ENCODE measurements at regions not wholly inside any gene's neighbourhood (a gene's known extent, or its start where the extent isn't known, plus 50 kb on each side); places are given as distances from the start of the nearest gene placed in this dataset.

GRCh38 chr9:90333226-90333625, 309.4 kb downstream of the DIRAS2 start:
- intact Hi-C loops (cut with micrococcal nuclease; ENCODE audit: unreplicated experiment) = loop anchor here (5.0 kb wide), 1 partner anchor 89 kb away; no protein-coding TSS in a partner anchor
- no peaks in the 10 kb centered on the region for H3K27me3 Mint-ChIP-seq (ENCODE audit: insufficient read depth, unreplicated experiment)
- CTCF ChIA-PET = interaction anchor here (0.6 kb wide), 2 partner anchors 15 to 618 kb away, joined by 3 read pairs; no protein-coding TSS in a partner anchor
- POLR2A ChIA-PET = no interaction called here
- no peaks in the 10 kb centered on the region for H3K27me3 ChIP-seq (replicated peaks; ENCODE audit: control insufficient read depth, insufficient read depth, low read length)
- H3K36me3 Mint-ChIP-seq (ENCODE audit: insufficient read depth, unreplicated experiment) = peaks cover 4% of the 10 kb centered on the region
- H3K9me3 ChIP-seq = peaks cover 3% of the 10 kb centered on the region; the same call in 1 of the 2 replicates
- BruUV-seq (replicated peaks) = no TSS peak
- H3K36me3 ChIP-seq (ENCODE audit: control insufficient read depth, insufficient read depth, low read length) = no peaks in the 10 kb centered on the region
- peak; percentile 13 to 41 for DNase-seq
- peak overlapping the region; percentile 36 for H3K4me3 Mint-ChIP-seq (ENCODE audit: unreplicated experiment)
- H3K4me1 Mint-ChIP-seq (ENCODE audit: low read depth, unreplicated experiment) = peaks cover 11% of the 10 kb centered on the region
- peaks cover 40% of the 10 kb centered on the region for H3K4me1 ChIP-seq
- no peaks in the 10 kb centered on the region for H3K9me3 Mint-ChIP-seq (ENCODE audit: unreplicated experiment)
- TF ChIP-seq CTCF (IDR thresholded peaks at IDR 0.05; ENCODE audit: insufficient read depth in 1 of 2, low read depth in 1 of 2, low read length in 1 of 2, severe bottlenecking in 1 of 2, unreplicated experiment in 1 of 2) = no peak
- no peak overlapping the region for H3K4me3 ChIP-seq (ENCODE audit: low read depth, low read length)
- peak overlapping the region; percentile 66 for H3K27ac Mint-ChIP-seq (ENCODE audit: unreplicated experiment)

GRCh38 chr9:90340421-90340820, 302.2 kb downstream of the DIRAS2 start:
- H3K4me3 Mint-ChIP-seq (ENCODE audit: unreplicated experiment) = no peak overlapping the region
- H3K27ac Mint-ChIP-seq (ENCODE audit: unreplicated experiment) = no peak overlapping the region
- TF ChIP-seq CTCF (IDR thresholded peaks at IDR 0.05; ENCODE audit: insufficient read depth in 1 of 2, low read depth in 1 of 2, low read length in 1 of 2, severe bottlenecking in 1 of 2, unreplicated experiment in 1 of 2) = no peak
- H3K27me3 Mint-ChIP-seq (ENCODE audit: insufficient read depth, unreplicated experiment) = no peaks in the 10 kb centered on the region
- intact Hi-C loops (cut with micrococcal nuclease; ENCODE audit: unreplicated experiment) = no loop called here
- DNase-seq = no peak
- H3K4me3 ChIP-seq (ENCODE audit: low read depth, low read length) = no peak overlapping the region
- H3K4me1 Mint-ChIP-seq (ENCODE audit: low read depth, unreplicated experiment) = no peaks in the 10 kb centered on the region
- 0 out of 2 replicates have a peak, but pooled peaks cover 4% of the 10 kb centered on the region for H3K4me1 ChIP-seq
- H3K9me3 Mint-ChIP-seq (ENCODE audit: unreplicated experiment) = peaks cover 10% of the 10 kb centered on the region
- H3K9me3 ChIP-seq = no peaks in the 10 kb centered on the region
- POLR2A ChIA-PET = no interaction called here
- BruUV-seq (replicated peaks) = no TSS peak
- H3K36me3 ChIP-seq (ENCODE audit: control insufficient read depth, insufficient read depth, low read length) = no peaks in the 10 kb centered on the region
- no peaks in the 10 kb centered on the region for H3K27me3 ChIP-seq (replicated peaks; ENCODE audit: control insufficient read depth, insufficient read depth, low read length)
- no peaks in the 10 kb centered on the region for H3K36me3 Mint-ChIP-seq (ENCODE audit: insufficient read depth, unreplicated experiment)
- CTCF ChIA-PET = no interaction called here

- no peak overlapping the region for H3K4me3 Mint-ChIP-seq (ENCODE audit: unreplicated experiment)
- H3K27me3 ChIP-seq (replicated peaks; ENCODE audit: control insufficient read depth, insufficient read depth, low read length) = no peaks in the 10 kb centered on the region
- H3K36me3 Mint-ChIP-seq (ENCODE audit: insufficient read depth, unreplicated experiment) = no peaks in the 10 kb centered on the region
- H3K27ac Mint-ChIP-seq (ENCODE audit: unreplicated experiment) = no peak overlapping the region
- intact Hi-C loops (cut with micrococcal nuclease; ENCODE audit: unreplicated experiment) = no loop called here
- no peak for TF ChIP-seq CTCF (IDR thresholded peaks at IDR 0.05; ENCODE audit: insufficient read depth in 1 of 2, low read depth in 1 of 2, low read length in 1 of 2, severe bottlenecking in 1 of 2, unreplicated experiment in 1 of 2)
- no peaks in the 10 kb centered on the region for H3K36me3 ChIP-seq (ENCODE audit: control insufficient read depth, insufficient read depth, low read length)
- no peaks in the 10 kb centered on the region for H3K4me1 ChIP-seq
- no peaks in the 10 kb centered on the region for H3K9me3 ChIP-seq
- no peak for DNase-seq
- no peaks in the 10 kb centered on the region for H3K4me1 Mint-ChIP-seq (ENCODE audit: low read depth, unreplicated experiment)
- ChIA-PET POLR2A (no interaction called here), CTCF (no interaction called here)
- peaks cover 10% of the 10 kb centered on the region for H3K9me3 Mint-ChIP-seq (ENCODE audit: unreplicated experiment)
- no peaks in the 10 kb centered on the region for H3K27me3 Mint-ChIP-seq (ENCODE audit: insufficient read depth, unreplicated experiment)
- no TSS peak for BruUV-seq (replicated peaks)
- no peak overlapping the region for H3K4me3 ChIP-seq (ENCODE audit: low read depth, low read length)
Measured at GRCh38 chr9:90342607-90343006, 300.0 kb downstream of the DIRAS2 start.

Measured in Caco-2 (cell line).